GM10266 (cell line): ENCODE measurements at regions not wholly inside any gene's neighbourhood (a gene's known extent, or its start where the extent isn't known, plus 50 kb on each side); places are given as distances from the start of the nearest gene placed in this dataset.

Experiments used
- DNase-seq: peaks from one replicate; pipeline ENCODE4 v3.0.0; 2012; ENCODE audit errors: extremely low spot score
- CTCF ChIP-seq: IDR thresholded peaks from 2 replicates; pipeline ENCODE4 v1.5.1; 2012; ENCODE audit warnings: mild to moderate bottlenecking, low read depth; ENCODE audit not compliant: control insufficient read depth, insufficient read depth; ENCODE audit errors: missing control alignments

- no peak for TF ChIP-seq CTCF
- no peak for DNase-seq
Observed at GRCh38 chr7:116380025-116380424, 119.5 kb upstream of the CAV2 start.

GRCh38 chr7:116382375-116382774, 117.2 kb upstream of the CAV2 start:
- DNase-seq: no peak

GRCh38 chr7:116384936-116385635, 114.5 kb upstream of the CAV2 start:
- no peak for DNase-seq
- no peak for TF ChIP-seq CTCF

More at GRCh38 chr7:116382375-116382774, 117.2 kb upstream of the CAV2 start:
- no peak for TF ChIP-seq CTCF

- TF ChIP-seq CTCF: no peak
- DNase-seq: no peak
Observed at GRCh38 chr7:116386674-116387073, 112.9 kb upstream of the CAV2 start.

- no peak for DNase-seq
- no peak for TF ChIP-seq CTCF
Observed at GRCh38 chr7:116390363-116390762, 109.2 kb upstream of the CAV2 start.

- no peak for DNase-seq
- TF ChIP-seq CTCF: no peak
Observed at GRCh38 chr7:116392806-116393205, 106.7 kb upstream of the CAV2 start.

- no peak for DNase-seq
- TF ChIP-seq CTCF: no peak
Observed at GRCh38 chr7:116393654-116394053, 105.9 kb upstream of the CAV2 start.
